GM12878 (cell line): ENCODE measurements at regions not wholly inside any gene's neighbourhood (a gene's known extent, or its start where the extent isn't known, plus 50 kb on each side); places are given as distances from the start of the nearest gene placed in this dataset.

Source experiments
- ATF7 ChIP-seq: fragments of 450-650 bp; IDR thresholded peaks from 2 replicates; pipeline ENCODE4 v1.6.1; 2016; ENCODE audit warnings: low read depth, mild to moderate bottlenecking
- FOS ChIP-seq: IDR thresholded peaks from 3 replicates; pipeline ENCODE4 v1.6.1; 2011; ENCODE audit warnings: borderline replicate concordance; ENCODE audit not compliant: insufficient read length; ENCODE audit errors: extremely low read depth
- HDAC6 ChIP-seq: fragments of 200-600 bp; sonication (generic); IDR thresholded peaks from one replicate; pipeline ENCODE4 v1.8.0; 2017; ENCODE audit warnings: antibody characterized with exemption; ENCODE audit not compliant: unreplicated experiment
- NRF1 ChIP-seq: conservative IDR thresholded peaks from 2 replicates; pipeline ENCODE4 v1.6.1; 2011; ENCODE audit warnings: mild to moderate bottlenecking, low read depth, low read length, improper control_type of control experiment
- POLR2A ChIP-seq: IDR thresholded peaks from 2 replicates; pipeline ENCODE4 v1.6.1; 2011; ENCODE audit warnings: low read depth, mild to moderate bottlenecking, low read length
- RFX5 ChIP-seq: IDR thresholded peaks from 2 replicates; pipeline ENCODE4 v1.6.1; 2011; ENCODE audit warnings: low read depth, low read length, improper control_type of control experiment
- TBL1XR1 ChIP-seq: IDR thresholded peaks from 2 replicates; pipeline ENCODE4 v1.6.1; 2012; ENCODE audit warnings: low read depth, low read length, improper control_type of control experiment
- YY1 ChIP-seq: IDR thresholded peaks from 2 replicates; pipeline ENCODE4 v1.6.1; 2011; ENCODE audit warnings: low read depth, mild to moderate bottlenecking, low read length
- ZNF217 ChIP-seq: fragments of 450-650 bp; IDR thresholded peaks from 2 replicates; pipeline ENCODE4 v1.6.1; 2017; ENCODE audit warnings: antibody characterized with exemption, mild to moderate bottlenecking
- TF ChIP-seq, protein P1 (sequence below), 3 experiments: IDR thresholded peaks in 2 of 3; conservative IDR thresholded peaks in 1 of 3; 2 replicates each; pipeline ENCODE4 v1.5.1; 2011; ENCODE audit warnings: low read depth in 3 of 3, low read length in 3 of 3, mild to moderate bottlenecking in 3 of 3, control low read depth in 2 of 3, moderate library complexity in 2 of 3, inconsistent platforms in 1 of 3, mixed read lengths in 1 of 3; ENCODE audit not compliant: control insufficient read depth in 2 of 3, insufficient read depth in 1 of 3; ENCODE audit errors: extremely low read depth in 1 of 3
- TF ChIP-seq, protein P2 (sequence below): fragments of 450-650 bp; IDR thresholded peaks from 2 replicates; pipeline ENCODE4 v1.6.1; 2018; ENCODE audit warnings: mild to moderate bottlenecking, low read depth, moderate library complexity; ENCODE audit not compliant: partially characterized antibody

DNA sequence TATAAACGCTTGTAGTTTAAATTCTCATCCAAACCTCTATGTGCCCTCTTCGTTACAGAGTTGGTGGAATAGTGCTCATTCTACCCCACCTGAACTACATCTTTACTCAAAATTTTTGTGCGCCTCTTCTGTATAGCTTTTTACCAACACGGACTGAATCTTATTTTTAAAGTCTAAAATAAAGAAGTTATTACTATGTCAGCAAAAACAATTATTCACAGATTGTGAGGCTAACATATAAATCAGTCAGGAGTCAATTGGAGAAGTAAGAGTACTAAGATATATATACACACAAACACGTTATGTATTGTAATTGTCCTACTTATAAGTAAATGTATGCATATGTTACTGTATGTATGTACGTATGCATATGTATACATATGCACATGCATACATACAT is 274.9 kb upstream of the ADGRL4 start:
- TF ChIP-seq, protein P1, sequence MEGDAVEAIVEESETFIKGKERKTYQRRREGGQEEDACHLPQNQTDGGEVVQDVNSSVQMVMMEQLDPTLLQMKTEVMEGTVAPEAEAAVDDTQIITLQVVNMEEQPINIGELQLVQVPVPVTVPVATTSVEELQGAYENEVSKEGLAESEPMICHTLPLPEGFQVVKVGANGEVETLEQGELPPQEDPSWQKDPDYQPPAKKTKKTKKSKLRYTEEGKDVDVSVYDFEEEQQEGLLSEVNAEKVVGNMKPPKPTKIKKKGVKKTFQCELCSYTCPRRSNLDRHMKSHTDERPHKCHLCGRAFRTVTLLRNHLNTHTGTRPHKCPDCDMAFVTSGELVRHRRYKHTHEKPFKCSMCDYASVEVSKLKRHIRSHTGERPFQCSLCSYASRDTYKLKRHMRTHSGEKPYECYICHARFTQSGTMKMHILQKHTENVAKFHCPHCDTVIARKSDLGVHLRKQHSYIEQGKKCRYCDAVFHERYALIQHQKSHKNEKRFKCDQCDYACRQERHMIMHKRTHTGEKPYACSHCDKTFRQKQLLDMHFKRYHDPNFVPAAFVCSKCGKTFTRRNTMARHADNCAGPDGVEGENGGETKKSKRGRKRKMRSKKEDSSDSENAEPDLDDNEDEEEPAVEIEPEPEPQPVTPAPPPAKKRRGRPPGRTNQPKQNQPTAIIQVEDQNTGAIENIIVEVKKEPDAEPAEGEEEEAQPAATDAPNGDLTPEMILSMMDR (IDR thresholded peaks at IDR 0.05 in 2 of 3, conservative IDR thresholded peaks at IDR 0.05 in 1 of 3; ENCODE audit: control insufficient read depth in 2 of 3, extremely low read depth in 1 of 3, insufficient read depth in 1 of 3, low read depth in 3 of 3, low read length in 3 of 3), result no peak
- TF ChIP-seq POLR2A (no peak), ZNF217 (no peak), NRF1 (no peak), YY1 (no peak), TBL1XR1 (no peak), RFX5 (no peak), HDAC6 (no peak), FOS (no peak), ATF7 (no peak)
- TF ChIP-seq, protein P2, sequence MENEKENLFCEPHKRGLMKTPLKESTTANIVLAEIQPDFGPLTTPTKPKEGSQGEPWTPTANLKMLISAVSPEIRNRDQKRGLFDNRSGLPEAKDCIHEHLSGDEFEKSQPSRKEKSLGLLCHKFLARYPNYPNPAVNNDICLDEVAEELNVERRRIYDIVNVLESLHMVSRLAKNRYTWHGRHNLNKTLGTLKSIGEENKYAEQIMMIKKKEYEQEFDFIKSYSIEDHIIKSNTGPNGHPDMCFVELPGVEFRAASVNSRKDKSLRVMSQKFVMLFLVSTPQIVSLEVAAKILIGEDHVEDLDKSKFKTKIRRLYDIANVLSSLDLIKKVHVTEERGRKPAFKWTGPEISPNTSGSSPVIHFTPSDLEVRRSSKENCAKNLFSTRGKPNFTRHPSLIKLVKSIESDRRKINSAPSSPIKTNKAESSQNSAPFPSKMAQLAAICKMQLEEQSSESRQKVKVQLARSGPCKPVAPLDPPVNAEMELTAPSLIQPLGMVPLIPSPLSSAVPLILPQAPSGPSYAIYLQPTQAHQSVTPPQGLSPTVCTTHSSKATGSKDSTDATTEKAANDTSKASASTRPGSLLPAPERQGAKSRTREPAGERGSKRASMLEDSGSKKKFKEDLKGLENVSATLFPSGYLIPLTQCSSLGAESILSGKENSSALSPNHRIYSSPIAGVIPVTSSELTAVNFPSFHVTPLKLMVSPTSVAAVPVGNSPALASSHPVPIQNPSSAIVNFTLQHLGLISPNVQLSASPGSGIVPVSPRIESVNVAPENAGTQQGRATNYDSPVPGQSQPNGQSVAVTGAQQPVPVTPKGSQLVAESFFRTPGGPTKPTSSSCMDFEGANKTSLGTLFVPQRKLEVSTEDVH, result no peak
